ENCODE measurements at regions not wholly inside any gene's neighbourhood (a gene's known extent, or its start where the extent isn't known, plus 50 kb on each side); places are given as distances from the start of the nearest gene placed in this dataset.

DNA sequence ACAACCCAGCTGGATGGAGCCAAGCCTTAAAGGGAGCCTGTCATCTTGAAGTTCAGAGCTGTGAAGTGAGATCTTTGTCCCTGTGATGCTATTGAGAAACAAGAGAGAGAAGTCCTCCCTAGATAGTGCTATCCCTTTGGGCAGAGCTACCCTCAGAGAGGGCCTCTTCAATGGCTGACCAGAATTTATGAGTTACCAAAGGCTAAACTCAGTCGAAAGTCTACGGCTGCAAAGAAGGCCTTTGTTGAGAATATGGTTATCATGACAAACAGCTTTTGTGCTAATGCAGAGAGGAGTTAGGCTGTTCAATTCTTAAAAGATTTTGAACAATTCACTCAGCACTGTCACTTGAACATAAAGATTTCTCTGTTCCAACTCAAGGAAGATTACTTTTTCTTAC is 65.9 kb upstream of the C3orf80 start:
- TF ChIP-seq, protein P1, sequence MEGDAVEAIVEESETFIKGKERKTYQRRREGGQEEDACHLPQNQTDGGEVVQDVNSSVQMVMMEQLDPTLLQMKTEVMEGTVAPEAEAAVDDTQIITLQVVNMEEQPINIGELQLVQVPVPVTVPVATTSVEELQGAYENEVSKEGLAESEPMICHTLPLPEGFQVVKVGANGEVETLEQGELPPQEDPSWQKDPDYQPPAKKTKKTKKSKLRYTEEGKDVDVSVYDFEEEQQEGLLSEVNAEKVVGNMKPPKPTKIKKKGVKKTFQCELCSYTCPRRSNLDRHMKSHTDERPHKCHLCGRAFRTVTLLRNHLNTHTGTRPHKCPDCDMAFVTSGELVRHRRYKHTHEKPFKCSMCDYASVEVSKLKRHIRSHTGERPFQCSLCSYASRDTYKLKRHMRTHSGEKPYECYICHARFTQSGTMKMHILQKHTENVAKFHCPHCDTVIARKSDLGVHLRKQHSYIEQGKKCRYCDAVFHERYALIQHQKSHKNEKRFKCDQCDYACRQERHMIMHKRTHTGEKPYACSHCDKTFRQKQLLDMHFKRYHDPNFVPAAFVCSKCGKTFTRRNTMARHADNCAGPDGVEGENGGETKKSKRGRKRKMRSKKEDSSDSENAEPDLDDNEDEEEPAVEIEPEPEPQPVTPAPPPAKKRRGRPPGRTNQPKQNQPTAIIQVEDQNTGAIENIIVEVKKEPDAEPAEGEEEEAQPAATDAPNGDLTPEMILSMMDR (IDR thresholded peaks at IDR 0.05) = no peak
- TF ChIP-seq POLR2A (IDR thresholded peaks at IDR 0.05) = no peak

Measured in stomach (tissue), 4 donors.